ENCODE measurements at regions not wholly inside any gene's neighbourhood (a gene's known extent, or its start where the extent isn't known, plus 50 kb on each side); places are given as distances from the start of the nearest gene placed in this dataset.

GRCh38 chr3:25889525-25889917 lies 99.6 kb downstream of the OXSM start:
- no peak for DNase-seq (ENCODE audit: low spot score)
- intact Hi-C loops (cut with DNase I): no loop called here

GRCh38 chr3:25894101-25894500 lies 104.2 kb downstream of the OXSM start:
- intact Hi-C loops (cut with DNase I): no loop called here
- no peak for DNase-seq (ENCODE audit: low spot score)

- no peak for DNase-seq (ENCODE audit: low spot score)
- intact Hi-C loops (cut with DNase I): no loop called here
These were observed 105.1 kb downstream of the OXSM start for GRCh38 chr3:25895031-25895430.

- no peak for DNase-seq (ENCODE audit: low spot score)
- intact Hi-C loops (cut with DNase I): no loop called here
These were observed 105.6 kb downstream of the OXSM start for GRCh38 chr3:25895443-25895842.

GRCh38 chr3:25897019-25897418 lies 107.1 kb downstream of the OXSM start:
- no peak for DNase-seq (ENCODE audit: low spot score)
- intact Hi-C loops (cut with DNase I): no loop called here

DNA sequence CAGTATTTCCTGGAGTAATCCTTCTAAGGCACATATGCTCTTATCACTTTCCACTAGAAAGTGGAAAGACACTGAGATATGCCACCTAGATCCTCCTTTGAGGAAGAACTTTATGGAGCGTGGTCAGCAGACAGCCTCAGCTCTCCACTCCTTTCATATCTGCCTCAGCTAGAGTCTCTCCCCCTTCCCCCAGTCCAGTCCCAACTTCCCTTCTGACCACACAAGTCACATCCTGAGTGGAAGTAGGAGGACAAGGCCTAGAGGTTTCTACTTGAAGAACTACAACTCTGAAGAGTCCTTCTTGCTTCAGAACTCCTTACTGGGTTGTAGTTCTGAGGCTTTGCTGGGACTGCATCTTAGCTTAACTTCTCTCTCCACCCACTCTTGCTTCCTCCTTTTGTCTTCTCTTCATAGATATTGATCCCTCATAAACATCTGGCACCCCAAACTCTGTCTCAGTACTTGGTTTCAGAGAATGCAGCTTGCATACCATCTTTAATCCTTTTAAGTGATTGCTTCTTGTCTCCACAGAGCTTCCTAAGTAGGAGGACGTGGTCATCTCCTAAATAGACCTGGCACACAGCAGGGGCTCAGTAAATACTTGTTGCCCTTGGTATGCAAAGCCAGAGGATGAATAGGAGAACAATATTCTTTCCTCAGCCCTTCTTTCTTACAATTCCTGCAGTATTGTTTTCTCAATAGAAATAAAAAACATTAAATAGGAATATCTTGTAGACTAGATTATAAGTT lies 109.6 kb downstream of the OXSM start:
- no peak for DNase-seq (ENCODE audit: low spot score)
- intact Hi-C loops (cut with DNase I): loop anchor here in 1 of 2 donors (2.0 kb wide), 1 partner anchor 41 kb away; no protein-coding TSS in a partner anchor

- DNase-seq (ENCODE audit: low spot score): no peak
- intact Hi-C loops (cut with DNase I): no loop called here
These were observed 110.3 kb downstream of the OXSM start for GRCh38 chr3:25900161-25900560.

- intact Hi-C loops (cut with DNase I): no loop called here
- DNase-seq (ENCODE audit: low spot score): no peak
These were observed 111.9 kb downstream of the OXSM start for GRCh38 chr3:25901796-25902195.

DNA sequence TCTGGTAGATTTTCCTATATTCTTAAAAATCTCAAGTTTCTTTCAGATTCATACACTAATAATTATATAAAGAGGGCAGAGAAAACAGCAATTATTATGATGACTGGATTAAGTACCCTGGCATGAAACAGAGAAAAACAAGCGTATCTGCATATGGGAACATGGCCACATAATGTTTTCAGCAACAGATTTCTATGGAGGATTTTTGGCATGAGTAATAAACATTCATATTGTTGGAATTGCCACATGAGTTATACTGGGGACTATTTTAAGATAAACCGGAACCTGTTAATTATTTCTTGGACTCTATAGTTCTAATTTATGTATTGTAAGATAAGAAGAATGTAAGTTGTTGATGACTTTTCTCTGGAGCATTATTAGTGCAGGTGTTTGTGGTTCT lies 112.7 kb downstream of the OXSM start:
- intact Hi-C loops (cut with DNase I): no loop called here

GRCh38 chr3:25903371-25904129 lies 113.7 kb downstream of the OXSM start:
- no peak for DNase-seq (ENCODE audit: low spot score)
- intact Hi-C loops (cut with DNase I): no loop called here

More for the DNA sequence above, 112.7 kb downstream of the OXSM start:
- DNase-seq (ENCODE audit: low spot score): no peak

GRCh38 chr3:25904206-25904605 lies 114.3 kb downstream of the OXSM start:
- intact Hi-C loops (cut with DNase I): no loop called here
- DNase-seq (ENCODE audit: low spot score): no peak

- no peak for DNase-seq (ENCODE audit: low spot score)
- intact Hi-C loops (cut with DNase I): no loop called here
These were observed 116.4 kb downstream of the OXSM start for GRCh38 chr3:25906132-25906906.

GRCh38 chr3:25907081-25907480 lies 117.2 kb downstream of the OXSM start:
- no peak for DNase-seq (ENCODE audit: low spot score)
- intact Hi-C loops (cut with DNase I): no loop called here

GRCh38 chr3:25910105-25910504 lies 120.2 kb downstream of the OXSM start:
- no peak for DNase-seq (ENCODE audit: low spot score)
- intact Hi-C loops (cut with DNase I): no loop called here

DNA sequence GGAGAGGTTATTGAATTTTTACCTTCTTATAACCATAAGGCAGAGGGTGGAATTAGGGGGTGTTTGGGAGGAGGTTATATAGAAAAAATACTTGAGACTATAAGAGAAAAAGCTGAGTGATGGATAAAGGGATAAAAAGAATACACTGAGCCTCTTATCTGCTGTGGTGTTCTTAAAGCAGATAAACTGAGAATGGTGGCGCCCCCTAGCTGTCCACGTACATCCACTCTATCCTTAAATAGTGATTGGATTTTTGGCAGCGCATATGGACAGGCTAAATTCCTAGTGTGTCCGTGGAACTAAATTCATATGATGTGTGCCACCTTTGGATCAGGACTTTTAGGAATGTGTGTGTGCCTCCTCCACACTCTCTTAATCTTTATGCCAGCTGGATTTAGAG lies 121.1 kb downstream of the OXSM start:
- DNase-seq (ENCODE audit: low spot score): no peak
- intact Hi-C loops (cut with DNase I): no loop called here

DNA sequence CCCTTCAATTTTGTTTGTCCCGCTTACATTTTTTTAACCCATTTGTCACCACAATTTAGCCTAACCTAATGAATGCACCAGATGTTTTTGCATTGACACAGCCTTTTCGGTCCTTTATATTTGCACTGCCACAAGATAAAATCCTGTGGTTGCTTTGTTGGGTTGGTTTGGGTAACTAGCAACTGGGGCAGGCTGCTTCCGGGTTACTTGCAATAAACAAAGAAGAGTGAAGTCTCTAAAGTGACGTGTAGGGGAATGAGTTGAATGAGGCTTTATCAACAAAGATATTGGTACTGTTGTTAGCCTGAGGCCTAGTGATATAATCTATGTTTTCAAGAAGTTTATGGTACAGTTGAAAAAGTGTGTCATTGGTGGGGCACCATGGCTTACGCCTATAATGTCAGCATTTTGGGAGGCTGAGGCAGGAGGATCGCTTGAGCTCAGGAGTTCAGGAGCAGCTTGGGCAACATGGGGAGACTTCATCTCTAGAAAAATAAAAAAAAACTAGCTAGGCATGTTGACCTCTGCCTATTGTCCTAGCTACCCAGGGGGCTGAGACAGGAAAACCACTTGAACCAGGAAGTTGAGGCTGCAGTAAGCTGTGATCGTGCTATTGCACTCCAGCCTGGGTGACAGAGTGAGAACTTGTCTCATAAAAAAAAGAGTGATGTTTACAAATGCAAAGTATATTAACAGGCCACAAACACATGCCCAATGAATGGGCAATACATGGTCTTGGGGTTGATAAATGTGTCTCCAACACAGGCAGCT lies 121.8 kb downstream of the OXSM start:
- intact Hi-C loops (cut with DNase I): no loop called here
- no peak for DNase-seq (ENCODE audit: low spot score)

DNA sequence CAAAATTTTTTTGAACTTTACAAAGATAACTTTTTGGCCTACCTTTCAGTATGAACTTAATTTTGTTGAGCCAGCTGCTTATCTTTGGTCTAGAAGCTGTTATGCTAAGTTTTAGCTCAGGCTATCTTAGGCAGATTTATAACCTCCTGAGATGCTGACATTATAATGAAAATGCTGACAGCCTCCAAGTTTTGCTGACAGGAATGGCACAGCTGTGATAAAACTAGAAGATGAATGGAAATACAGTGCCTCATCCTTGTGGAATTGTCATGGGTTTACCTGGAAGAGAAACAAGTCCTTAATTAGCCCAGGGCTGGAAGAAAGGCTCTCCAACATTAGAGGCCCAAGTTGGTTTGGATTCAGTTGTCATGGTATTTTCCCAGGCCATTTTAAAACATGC lies 123.3 kb downstream of the OXSM start:
- no peak for DNase-seq (ENCODE audit: low spot score)
- intact Hi-C loops (cut with DNase I): no loop called here

- intact Hi-C loops (cut with DNase I): no loop called here
- no peak for DNase-seq (ENCODE audit: low spot score)
These were observed 125.8 kb downstream of the OXSM start for GRCh38 chr3:25915673-25916072.

- no peak for DNase-seq (ENCODE audit: low spot score)
- intact Hi-C loops (cut with DNase I): no loop called here
These were observed 126.4 kb downstream of the OXSM start for GRCh38 chr3:25916321-25916720.

Measured in posterior vena cava (tissue), 2 donors.